GM21619 (cell line): ENCODE measurements at regions not wholly inside any gene's neighbourhood (a gene's known extent, or its start where the extent isn't known, plus 50 kb on each side); places are given as distances from the start of the nearest gene placed in this dataset.
"Not testable (repeated sequence)": the region's sequence is repeated elsewhere in the genome, so short reads cannot be mapped to it uniquely, and the experiment has no call there.

Source experiments
- ATAC-seq: cut with Tn5 transposase; IDR thresholded peaks from one replicate; pipeline ENCODE4 v1.9.1; 2021; ENCODE audit not compliant: unreplicated experiment

DNA sequence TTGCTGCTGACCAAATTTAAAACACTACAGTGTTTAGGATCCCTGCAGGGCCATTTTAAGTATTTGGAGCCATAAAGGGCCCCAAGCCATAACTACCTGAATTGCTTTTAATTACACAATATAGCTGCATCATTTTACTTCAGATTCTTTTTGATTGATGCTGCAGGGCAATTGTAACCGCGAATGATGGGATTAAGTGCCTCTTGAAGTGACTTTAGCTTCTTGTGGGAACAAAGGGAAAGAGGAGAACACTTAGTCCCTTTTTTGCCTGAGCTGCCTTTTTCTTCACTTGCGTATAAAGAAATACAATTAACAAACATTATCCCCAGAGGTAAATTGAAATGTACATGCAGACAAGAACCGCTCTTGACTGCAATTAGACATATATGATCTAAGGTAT is 228.5 kb downstream of the ZIC5 start:
- ATAC-seq, result no peak

DNA sequence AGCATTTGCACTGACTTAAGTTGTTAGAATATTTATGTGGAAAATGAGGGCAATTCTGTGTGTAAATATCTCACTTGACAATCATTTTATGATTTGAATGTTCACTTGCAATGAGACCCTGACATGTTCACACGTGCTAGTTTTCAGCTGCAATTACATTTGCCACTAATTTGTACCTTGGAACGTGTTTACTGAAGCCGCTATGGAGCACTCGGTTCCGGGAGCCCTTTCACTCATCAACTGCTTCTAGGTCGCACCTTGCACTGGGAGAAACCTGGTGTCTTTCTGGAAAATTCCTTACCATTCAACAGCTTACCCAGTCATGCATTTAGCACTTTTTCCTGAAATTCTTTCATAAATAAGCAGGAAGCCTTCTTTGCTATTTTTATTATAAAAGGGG is 229.6 kb downstream of the ZIC5 start:
- ATAC-seq, result no peak

DNA sequence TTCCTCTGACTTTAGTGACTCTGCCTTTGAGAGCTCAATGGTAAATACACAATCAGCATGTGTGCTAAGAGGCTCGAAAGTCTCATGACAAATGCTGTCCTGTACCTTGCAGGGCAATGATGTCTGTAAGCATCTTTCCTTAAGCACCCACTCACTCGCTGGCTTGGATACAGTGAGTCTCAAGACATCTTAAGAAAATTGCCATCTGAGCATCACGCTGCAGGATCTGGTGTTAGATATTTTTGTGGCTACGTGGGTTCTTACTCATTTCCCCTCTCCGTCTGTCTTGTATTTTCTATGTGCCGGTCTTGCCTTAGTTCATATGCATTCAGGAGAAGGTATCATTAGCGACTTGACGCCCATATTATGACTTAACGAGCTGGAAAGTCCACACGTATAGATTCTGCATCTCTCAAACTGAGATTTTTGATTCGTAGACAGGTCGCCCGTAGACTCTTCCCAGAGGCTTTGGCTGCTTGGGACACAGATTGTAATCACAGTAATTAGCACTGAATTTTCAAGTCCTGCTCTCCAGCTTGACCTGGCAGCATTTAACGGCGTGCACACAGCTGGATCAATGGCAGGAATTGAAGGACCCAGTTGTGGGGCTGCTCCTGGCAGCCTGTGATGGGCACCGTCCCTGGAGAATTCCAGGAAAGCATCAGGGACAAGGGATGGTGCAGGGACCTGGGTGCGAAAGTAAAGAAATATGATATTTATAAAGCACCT is 231.2 kb downstream of the ZIC5 start:
- no peak for ATAC-seq

DNA sequence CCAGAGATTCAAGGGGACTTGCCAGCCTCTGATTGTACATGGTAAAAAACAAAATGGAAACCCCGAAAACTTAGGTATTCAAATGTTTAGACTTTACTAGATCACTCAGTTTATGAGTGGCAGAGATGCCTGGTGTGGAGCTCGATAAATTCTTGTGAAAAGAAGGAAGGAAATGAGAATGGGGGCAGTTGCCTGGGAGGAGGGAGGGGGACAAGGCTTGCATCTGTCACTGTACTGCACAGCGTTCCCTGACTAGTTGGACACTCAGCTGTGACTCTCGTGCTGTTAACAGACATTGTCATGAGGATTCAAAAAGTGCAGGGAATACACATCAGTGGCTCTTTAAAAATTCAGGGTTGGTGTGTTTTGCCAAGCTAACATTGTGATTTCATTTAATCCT is 232.9 kb downstream of the ZIC5 start:
- ATAC-seq, result no peak

DNA sequence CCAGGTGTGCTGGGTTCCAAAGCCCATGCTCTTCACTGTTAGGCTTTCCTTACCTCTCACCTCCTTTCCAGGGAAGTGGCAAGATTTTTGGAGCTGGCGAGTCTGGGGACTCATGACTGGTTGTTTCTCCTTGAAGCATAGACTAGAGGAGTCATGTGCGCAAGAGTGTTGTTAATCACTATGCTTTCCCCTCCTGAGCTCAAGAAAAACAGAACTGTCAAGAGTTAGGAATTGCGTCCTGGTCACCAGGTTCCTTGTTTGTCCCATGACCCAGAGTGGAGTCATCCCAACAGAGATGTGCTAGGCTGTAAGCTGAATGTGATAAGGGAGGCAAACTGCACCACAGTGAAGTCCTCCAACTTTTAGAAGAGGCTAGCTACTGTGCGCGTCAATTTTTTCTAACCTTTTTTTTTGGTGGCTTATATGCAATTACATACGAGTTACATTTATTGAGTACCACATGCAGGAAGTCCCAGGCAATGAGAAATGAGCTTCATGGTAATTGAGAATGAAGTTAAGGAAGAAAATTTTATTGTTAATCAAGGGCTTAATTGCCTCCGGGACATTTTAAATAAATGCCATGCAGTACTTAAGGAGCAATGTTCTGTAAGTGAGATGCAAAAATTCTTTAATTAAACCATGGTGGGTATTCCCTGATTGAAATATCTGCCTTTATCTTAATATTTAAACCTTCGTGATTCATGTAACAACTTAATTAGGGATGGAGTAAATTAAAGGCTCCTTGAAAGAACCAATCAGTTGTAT is 233.9 kb downstream of the ZIC5 start:
- no peak for ATAC-seq

DNA sequence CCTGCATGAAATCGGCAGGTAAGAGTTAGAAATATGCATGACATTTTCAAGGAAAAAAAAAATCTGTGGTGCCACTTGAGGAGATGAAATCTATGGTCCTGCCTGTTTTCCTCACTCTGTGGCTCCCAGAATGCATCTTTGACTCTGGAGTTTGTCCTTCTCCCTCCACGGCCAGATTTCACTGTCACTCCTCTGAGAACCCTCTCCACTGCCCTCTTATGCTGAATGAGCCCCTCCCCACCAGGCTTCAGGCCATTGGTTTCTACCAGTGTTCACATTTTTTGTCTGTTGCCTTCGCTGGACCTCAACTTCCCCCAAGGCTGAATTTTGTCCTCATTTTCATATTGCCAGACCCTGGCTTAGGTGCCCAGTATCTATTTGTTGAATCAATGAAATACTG is 235.0 kb downstream of the ZIC5 start:
- no peak for ATAC-seq

DNA sequence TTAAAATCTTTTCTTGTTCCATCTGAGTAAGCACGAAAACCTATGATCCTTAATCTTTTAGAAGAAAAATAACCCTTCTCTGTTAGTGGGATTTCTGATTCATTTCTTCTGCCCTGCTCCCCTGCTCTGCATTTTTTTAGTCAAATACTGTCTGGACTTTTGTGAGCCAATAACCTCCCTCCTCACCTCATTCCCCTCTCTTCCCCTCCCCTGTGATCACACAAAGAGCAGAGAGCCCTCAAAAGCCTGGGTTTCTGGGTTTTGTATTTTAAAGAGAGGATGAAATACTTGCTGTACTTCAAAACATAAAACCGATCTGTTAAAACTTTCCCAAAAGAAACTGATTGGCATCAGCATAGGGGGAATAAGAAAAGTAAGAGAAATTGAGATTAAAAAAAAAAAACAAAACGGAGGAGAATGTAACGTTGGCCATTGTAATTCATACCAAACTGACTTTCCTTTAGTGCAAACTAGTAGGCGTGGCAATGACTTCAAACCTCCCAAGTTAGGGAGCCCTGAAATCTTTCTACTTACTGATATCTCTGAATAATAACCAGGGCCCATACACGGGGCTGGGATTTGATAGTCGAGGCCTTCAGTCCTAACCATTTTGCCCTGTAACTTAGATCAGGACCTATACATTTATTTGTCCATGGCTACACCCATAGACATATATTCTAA is 232.9 kb downstream of the TM9SF2 start:
- ATAC-seq, result no peak

DNA sequence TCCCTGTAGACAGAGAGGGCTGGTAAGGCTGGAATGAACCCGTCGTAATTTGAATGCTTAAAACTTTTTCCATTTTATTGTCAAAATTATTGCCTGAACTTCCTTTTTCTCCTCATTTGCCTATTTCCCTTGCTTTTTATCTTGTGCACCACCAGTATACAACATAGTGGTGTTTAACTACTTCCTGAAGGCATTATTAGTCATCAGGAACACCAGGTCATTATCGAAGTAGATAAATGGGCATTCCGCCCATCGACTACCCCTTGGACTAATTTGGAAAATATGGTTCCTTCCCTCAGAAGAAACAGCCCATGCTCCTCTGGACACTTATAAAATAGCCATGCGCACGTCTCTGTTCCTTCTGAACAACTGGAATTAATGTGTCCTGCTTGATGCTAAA is 232.1 kb downstream of the TM9SF2 start:
- no peak for ATAC-seq

DNA sequence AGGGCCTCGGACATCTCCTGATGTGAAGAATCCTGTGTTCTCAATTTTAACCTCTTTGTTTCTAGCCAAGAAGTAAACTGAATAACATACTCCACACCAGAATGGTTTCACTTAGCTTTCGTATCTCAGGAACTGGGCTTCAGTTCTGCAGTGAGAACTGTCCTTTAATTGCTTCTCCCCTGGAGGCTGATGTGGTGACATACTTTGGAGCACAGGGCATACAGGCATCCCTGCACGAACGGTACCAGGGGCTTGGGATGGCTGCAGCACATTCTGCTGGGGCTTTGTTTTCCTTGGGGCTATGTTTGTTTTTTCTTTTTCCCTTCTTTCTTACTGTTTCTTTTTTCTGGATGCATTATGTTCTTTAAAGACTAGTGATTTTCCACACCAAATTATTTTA is 230.5 kb downstream of the TM9SF2 start:
- no peak for ATAC-seq

DNA sequence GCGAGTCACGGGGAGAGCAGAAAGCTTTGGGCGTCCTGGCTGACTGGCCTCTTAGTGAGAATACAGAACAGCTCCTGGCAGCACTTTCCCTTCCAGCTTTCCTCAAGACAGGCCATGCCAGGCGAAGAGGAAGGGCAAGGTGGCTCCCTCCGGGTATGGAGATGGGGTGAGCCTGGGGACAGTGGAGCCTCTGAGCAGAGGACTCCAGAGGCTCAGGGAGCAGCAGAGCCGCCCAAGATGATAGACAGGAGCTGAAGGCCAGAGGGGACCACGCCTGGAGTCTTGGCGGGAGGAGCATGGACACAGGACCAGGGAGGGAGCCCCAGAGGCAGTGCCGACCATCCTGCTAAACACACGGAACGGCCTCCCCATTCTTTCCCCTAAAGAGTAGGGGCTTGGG is 229.1 kb downstream of the TM9SF2 start:
- no peak for ATAC-seq

DNA sequence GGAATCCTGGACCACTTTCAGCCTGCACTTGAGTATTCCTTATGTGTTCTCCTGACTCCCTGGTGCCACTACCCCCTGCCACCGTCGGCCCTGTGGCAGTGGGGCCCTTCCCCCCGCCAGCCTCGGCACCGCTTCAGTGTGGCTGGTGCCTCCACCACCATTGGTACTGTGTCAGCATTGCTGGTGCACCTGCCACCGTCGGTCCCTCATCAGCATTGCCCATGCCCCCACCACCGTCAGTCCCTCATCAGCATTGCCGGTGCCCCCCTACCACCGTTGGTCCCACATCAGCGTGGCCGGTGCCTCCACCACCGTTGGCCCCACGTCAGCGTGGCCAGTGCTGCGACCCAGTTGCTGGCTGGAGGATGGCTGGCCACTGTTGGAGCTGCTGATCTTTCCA is 228.5 kb downstream of the TM9SF2 start:
- no peak for ATAC-seq

DNA sequence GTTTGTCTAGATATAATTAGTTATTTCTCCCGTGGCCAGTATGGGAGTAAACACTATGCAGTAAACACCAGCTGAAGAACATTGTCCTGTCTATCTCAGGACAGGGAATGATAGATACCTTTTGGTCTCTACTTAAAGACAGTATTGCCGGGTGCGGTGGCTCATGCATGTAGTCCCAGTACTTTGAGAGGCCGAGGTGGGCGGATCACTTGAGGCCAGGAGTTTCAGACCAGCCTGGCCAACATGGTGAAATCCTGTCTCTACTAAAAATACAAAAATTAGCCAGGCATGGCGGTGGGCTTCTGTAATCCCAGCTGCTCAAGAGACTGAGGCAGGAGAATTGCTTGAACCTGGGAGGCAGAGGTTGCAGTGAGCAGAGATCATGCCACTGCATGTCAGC is 226.4 kb downstream of the TM9SF2 start:
- not testable (repeated sequence) for ATAC-seq

DNA sequence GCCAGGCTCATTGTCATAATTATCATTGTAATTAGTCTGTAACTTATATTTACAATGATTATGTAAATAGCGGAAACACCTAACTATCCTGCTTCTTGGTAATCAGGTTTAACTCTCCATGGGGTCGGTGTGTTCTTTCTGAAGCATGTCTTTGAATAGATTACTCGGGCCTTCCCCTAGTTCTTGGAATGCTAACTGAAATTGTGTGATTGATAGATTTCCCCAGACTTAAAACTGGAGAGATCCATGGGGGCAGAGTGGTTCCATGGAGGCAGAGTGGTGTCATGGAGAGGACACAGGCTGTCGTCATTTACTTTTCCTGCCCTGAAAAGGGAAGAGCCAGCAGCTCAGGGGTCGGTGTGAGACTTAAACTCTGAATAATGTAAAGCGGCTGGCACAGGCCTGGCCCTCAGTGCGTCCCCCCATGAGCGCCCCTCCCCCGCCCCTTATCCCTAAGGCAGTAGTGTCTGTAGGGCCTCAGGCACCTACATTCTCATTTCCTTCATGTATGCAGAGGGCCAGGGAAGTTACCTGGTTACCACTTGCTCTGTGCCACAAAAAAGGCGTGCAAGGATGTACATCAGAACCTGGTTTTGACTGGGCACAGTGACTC is 225.1 kb downstream of the TM9SF2 start:
- ATAC-seq, result no peak

DNA sequence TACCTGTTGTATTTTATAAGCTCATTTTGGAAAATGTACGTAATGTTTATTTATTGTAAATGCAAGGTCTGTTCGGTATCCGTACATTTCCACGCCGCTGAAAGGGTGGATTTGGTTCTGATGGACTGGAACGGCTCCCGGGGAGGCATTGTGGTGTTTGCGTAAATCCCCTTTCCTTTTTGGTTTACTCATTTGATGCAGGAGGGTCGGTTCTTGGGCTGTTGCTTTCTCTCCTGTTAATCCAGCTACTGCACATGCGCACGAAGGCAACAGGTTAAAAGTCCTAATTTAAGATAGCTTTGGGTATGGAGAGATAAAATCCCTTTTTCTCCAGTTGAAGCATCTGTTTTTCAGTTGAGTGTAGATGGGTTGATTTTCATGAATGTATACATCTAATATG is 224.4 kb downstream of the TM9SF2 start:
- no peak for ATAC-seq

DNA sequence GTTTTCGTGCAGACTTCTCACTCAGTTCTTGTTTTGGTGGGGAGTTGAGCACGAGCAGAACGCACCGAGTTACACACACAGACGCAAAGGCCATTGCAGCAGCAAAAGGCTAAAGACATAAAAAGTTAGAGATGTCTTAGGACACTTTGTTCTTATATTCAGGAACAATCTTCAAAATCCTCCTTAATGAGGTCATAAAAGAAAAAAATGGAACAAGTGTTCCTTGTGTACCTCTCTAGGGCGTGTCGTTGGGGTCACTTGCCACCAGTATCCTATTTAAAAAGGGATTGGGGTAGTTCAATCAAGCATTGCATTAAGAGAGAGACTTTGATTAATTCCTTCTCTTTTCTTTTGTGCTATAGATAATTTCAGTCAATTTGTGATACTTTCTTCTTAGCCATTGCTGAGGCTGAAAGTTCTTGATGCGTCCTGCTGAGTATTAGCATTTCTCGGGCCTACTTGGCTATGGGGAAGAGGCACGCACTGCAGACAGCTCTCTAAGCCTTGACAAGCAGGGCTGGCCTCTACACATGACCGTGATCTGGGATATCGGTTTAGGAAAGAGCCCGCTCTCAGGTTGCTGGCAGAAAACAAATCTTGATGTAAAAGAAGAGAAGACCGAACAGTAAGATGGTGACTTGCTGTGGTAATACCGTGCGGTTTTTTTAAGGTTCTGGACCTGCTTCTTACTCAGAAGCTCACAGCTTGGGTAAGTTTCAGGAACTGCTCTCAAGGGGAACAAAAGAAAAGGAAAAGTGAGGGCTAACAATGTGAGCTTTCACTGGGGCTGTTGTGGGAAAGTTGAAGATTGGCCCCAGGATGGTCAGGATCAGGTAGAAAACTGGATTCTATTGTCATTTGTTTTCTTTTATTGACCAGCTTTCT is 223.6 kb downstream of the TM9SF2 start:
- no peak for ATAC-seq

DNA sequence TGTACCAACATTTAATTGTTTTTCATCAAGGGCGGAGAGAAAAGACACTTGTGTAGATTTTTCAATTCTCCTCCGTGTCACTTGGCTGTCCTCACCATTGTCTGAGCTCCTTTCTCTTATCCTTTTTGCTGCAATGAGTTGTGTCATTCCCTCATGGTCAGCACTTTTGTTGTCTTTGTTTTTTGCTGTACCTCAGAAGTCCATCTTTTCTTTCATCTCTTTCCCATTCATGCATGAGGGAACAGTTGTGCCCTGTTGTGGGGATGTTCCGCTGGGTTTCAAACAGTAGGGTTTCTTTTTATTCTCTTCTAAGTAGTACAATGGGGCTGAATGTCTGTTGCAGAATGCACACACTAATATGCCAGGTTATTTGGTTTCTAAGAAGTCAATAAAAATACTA is 222.6 kb downstream of the TM9SF2 start:
- no peak for ATAC-seq

DNA sequence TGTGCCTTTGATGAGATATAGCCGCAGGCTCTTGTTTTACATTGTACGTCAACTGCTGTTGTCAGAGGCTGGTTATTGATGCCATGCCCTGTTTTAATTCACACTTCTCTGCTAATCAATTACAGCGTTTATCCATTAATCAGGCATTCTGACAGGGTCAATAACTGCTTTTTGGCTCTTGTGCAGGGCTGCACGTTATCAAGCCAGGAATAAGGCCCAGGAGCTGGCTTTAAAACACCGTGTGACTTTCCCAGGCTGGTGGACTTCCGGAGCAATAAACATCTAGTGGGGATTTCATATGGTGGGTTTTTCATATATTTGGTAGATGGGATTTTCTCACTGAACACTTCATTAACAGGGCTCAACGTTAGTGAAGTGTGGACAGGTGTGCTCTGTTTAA is 221.7 kb downstream of the TM9SF2 start:
- ATAC-seq, result no peak

DNA sequence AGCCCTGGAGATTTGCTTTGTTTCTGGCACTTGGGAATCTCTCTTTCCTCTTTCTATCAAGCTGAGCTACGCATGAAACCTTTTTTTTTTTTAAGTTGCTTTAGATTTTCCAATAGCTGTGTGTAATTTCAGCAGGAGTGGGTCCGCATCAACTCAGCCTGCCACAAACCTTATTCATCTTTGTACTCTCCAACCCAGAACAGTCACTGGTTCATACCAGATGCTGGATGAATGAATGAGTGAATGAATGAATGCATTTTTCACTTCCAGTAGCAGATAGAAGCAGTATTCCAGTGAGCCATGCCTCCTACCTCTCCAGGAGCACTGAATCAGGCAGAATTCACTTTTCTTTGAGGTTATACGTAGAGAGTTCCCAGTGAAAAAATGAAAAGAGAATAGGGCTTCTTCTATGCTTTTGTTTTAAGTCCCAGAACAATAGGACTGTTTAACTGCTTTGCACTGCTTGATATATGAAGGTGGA is 221.1 kb downstream of the TM9SF2 start:
- ATAC-seq, result no peak

DNA sequence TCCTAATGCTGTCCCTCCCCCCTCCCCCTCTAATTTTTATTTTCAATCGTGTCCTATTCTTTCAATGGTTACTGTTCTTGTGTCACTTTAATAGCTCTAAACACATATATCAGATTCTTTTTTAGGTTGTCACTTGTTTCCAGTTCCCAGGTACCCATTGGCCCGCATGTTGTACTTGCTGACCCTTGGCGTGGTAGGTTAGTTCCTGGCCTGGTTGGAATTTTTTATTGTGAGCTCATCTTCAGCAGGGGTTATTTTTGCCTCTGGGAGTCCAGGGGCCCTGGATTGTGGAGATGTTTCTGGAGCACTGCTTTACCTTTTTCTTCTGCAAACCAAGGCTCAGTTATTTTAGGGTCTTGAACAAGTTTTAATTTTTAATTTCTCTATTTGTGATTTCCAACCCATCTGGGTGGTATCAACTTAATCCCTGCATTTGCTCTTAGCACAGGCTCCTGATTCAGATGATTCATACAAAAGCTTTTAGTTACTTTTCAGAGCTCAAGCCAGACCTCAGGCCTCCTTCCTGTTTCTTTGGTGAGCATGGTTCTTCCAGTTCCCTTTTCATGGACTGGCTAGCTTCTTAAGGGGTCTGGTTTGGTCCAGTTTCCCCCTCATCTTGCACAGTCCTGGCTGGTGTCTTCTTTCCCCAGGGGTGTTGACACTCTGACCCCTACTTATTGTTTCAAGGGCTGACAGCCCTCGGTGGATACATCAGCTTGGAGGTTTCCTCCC is 220.5 kb downstream of the TM9SF2 start:
- ATAC-seq, result no peak
